Right hindlimb (tissue), 1 donor: ENCODE measurements at regions not wholly inside any gene's neighbourhood (a gene's known extent, or its start where the extent isn't known, plus 50 kb on each side); places are given as distances from the start of the nearest gene placed in this dataset.

ENCODE experiments used
- DNase-seq: peaks from one replicate; pipeline ENCODE4 v3.0.0-alpha.2; 2018

- no peak for DNase-seq
Measured at GRCh38 chr10:2949221-2949947, 118.0 kb upstream of the PFKP start.

GRCh38 chr10:2948127-2948854 lies 119.1 kb upstream of the PFKP start:
- no peak for DNase-seq

DNA sequence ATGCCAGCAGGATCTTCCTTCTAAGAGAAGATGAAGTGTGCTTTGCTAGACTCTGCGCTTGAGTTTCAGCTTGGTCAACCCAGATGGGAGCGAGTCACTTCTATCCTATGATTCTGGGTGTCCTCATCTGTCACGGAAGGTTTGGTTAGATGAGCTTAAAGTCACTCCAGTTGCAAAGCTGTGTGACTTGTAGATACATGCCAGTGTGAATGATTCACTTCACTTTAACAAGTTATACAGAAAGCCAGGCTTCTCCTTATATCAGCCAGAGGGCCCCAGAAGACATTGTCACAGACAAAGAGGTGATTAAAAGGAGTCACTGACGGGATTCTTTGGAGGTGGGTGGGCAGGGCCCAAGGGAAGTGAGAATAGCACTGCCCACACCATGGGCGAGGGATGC lies 122.6 kb upstream of the PFKP start:
- DNase-seq: no peak

- DNase-seq: no peak
Measured at GRCh38 chr10:2943932-2944614, 123.3 kb upstream of the PFKP start.

GRCh38 chr10:2942938-2943337 lies 124.4 kb upstream of the PFKP start:
- no peak for DNase-seq

- no peak for DNase-seq
Measured at GRCh38 chr10:2938869-2939268, 128.5 kb upstream of the PFKP start.

GRCh38 chr10:2936816-2937215 lies 130.5 kb upstream of the PFKP start:
- DNase-seq: no peak

- DNase-seq: no peak
Measured at GRCh38 chr10:2935647-2936386, 131.5 kb upstream of the PFKP start.

- DNase-seq: no peak
Measured at GRCh38 chr10:2933924-2934323, 133.4 kb upstream of the PFKP start.

GRCh38 chr10:2933519-2933918 lies 133.8 kb upstream of the PFKP start:
- DNase-seq: no peak

- no peak for DNase-seq
Measured at GRCh38 chr10:2933071-2933470, 134.3 kb upstream of the PFKP start.

DNA sequence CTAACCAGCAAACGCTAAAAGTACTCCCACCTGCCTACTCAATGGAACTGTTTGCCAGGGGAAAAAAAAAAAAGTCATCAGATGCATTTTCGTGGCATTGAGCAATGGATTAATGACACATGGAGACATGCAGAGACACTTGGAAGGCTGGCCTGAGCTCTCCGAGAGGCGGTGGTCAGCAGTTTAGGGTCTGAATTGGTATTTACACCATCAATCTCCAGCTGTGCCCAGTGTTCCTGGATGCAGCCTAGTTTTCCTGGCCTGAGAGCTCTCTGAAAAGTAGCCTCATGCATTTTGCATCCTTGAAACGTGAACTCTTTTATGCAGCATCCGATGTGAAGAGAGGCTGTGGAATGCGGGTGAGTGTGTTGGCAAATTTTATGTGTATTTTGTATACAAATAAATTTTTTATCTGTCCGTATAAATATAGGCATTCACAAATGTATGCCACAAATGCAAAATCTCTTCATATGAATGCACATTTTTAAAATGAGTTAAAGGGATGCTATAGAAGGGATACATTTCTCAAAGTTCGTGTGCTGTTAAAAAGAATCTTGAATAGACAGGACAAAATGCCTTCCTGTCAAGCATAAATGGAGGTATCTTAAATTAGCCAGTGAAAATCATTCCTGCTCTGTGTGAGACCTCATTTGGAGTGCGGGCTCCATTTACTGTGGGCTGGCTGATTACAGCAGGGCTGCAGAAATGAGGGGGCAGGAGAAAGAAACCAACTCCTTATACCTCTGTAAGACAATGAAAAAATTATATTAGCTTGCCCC lies 137.7 kb upstream of the PFKP start:
- no peak for DNase-seq

DNA sequence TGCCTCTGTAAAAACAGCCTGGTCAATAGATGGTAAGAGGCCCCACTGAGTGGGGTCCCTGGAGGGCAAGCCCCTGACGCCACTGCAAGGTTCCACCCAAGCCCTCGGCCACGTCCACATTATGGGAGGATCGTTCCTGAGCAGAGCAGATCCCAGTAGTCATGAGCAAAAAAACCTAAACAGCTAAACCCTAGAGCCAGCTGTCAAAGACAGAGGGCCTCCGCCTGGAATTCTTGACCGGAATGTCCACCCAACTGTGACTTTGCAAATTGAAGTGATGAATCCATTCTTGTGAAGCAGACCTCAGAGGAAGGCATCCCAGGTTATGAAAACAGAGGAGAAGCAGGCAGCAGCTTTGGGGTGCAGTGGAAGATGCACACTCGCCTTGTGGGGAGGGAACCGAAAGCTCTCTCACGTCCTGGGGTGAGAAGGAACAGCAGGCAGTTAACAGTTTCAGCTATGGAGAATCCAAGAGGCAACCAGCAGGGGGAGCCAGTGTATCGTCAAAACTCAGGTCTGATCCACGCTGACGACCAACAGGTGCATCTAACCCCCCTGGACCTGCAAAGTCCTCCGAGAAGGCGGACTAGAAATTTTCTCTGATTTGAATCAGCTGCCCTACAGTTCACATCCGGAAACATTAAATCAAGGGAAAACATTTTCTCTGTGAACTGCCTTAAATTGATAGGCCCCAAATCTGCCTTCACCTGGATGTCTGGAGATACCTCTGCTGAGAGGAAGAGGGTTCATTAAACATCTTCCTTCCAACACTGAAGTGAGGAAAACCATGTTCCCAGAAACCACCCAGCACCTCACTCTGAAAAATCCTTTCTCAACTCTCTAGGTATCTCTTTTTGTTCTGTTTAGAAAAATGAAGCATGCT lies 139.1 kb upstream of the PFKP start:
- peak; percentile 61 for DNase-seq

DNA sequence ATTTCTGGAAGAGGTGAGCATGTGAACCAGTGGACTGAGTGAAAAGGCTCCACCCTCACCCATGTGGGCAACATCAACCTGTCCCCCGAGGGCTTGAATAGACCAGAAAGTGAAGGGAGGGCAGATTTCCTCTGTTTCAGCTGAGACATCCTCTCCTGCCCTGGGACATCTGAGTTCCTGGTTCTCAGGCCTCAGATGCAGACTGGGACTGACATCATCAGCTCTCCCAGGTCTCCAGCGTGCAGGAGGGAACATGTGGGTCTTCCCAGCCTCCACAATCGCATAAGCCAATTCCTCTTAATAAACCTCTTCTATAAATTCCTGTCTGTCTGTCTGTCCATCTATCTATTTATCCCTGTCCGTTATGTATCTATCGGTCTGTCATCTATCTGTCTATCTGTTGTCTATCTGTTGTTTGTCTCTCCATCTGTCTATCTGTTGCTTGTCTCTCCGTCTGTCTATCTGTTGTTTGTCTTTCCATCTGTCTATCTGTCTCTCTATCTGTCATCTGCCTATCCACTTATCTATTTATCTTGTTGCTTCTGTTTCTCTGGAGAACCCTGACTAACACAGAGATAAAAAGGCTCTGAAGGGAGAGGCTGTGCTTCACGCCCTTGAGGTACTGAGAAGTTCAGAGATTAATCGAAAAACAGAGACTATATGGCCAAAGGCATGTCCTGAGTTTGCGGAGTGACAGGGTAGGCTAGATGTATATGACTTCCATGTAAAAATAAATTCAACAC lies 140.3 kb upstream of the PFKP start:
- DNase-seq: no peak

- no peak for DNase-seq
Measured at GRCh38 chr10:2925631-2926030, 141.7 kb upstream of the PFKP start.

- DNase-seq: no peak
Measured at GRCh38 chr10:2924431-2924830, 142.9 kb upstream of the PFKP start.

DNA sequence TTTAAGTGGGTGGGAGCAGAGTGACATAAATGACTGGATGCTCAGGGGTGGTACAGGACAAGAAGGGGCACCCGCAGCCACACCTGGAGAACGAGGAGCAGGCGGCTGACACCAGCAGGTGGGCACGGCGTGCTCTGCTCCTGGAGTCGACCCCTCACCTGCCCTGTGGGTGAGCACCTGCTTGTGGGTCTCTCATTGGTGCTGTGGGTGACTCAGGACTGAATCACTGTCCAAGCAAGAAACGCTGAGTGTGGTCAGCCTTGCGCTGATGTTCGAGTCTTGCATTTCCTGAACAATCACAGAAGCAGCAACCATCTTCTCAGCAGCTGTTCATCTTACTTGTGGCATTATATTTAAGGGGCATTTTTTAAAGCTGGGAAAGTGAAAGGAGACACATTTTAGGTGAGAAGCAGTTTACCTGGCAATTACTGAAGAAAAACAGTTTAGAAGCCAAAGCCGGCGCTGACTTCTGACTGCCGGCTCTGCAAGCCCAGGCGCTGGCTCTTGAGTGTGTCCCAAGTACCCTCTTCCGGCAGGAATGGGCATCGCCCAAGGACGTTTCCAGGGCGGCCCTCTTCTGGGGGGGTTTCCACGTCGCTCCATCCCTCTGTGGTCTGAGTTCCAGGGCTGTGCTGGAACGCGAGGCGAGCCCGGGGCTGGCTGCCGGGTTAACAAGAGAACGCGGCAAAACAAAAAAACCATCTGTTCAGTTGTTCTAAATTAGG lies 145.2 kb upstream of the PFKP start:
- no peak for DNase-seq

- no peak for DNase-seq
Measured at GRCh38 chr10:2920637-2921036, 146.7 kb upstream of the PFKP start.

DNA sequence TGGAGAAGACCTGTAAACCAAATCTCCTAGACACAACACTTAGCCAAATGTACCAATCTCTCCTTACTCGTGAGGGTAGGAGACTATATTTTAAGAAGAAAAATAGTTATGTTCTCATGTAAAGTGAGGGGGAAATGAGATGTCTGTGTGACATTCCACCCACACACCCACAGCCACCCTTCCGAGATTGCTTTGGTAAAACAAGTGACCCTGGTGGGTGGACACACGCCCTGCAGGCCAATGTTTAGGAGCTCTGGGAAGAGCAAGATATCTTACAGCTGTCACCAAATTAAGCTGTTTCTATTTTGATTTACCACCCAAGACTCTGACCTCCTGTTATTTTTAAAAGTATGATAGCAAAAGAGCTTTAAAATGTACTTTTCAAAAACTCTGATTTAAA lies 147.2 kb upstream of the PFKP start:
- no peak for DNase-seq

- DNase-seq: no peak
Measured at GRCh38 chr10:2919016-2919415, 148.3 kb upstream of the PFKP start.
